ENCODE measurements at regions not wholly inside any gene's neighbourhood (a gene's known extent, or its start where the extent isn't known, plus 50 kb on each side); places are given as distances from the start of the nearest gene placed in this dataset.

DNA sequence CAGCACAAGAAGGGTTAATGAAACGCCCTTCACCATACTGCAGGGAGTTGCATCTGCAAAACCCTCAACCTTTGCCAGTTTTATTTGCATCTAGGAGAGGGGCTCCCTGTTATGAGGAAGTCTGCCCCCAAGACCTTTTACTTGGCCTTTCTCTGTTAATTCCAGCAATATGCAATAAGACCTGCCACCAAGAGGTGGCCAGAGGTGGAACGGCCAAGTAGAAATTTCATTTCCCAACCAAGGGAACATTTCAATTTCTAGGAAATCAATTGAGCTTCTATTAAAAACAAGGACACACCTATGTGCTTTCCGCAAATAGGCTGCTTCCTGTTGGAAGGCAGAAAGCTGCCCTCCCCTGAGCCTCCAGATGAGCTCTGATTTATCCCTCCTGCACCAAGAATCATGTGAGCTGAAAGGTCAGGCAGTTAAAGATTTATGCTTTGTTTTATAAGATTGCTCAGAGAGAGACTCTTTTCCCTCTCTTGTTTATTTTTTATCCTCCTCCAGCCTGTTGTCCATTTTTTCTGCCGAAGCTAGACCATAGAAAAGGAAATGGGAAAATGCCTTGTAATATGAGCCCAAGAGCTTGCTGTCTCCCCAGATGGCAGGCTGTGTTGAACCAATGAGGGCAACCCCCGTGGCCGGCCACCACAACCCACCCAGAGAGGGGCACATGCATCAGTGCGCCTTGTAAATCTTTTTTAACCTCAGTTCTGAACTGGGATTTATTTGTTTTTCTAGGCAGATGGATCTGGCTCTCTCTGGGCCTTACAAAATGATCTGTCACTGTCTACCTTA lies 572.8 kb downstream of the TLE1 start:
- TF ChIP-seq, protein P1, sequence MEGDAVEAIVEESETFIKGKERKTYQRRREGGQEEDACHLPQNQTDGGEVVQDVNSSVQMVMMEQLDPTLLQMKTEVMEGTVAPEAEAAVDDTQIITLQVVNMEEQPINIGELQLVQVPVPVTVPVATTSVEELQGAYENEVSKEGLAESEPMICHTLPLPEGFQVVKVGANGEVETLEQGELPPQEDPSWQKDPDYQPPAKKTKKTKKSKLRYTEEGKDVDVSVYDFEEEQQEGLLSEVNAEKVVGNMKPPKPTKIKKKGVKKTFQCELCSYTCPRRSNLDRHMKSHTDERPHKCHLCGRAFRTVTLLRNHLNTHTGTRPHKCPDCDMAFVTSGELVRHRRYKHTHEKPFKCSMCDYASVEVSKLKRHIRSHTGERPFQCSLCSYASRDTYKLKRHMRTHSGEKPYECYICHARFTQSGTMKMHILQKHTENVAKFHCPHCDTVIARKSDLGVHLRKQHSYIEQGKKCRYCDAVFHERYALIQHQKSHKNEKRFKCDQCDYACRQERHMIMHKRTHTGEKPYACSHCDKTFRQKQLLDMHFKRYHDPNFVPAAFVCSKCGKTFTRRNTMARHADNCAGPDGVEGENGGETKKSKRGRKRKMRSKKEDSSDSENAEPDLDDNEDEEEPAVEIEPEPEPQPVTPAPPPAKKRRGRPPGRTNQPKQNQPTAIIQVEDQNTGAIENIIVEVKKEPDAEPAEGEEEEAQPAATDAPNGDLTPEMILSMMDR (conservative IDR thresholded peaks at IDR 0.05 in 1 of 2, IDR thresholded peaks at IDR 0.05 in 1 of 2; ENCODE audit: extremely low read depth in 1 of 2, insufficient read depth in 1 of 2, low read depth in 1 of 2, low read length in 2 of 2): no peak
- no peak for TF ChIP-seq EZH2 (IDR thresholded peaks at IDR 0.05; ENCODE audit: borderline replicate concordance, low read length)

Measured in mammary epithelial cell (primary cell).